SK-N-MC (cell line): ENCODE measurements at regions not wholly inside any gene's neighbourhood (a gene's known extent, or its start where the extent isn't known, plus 50 kb on each side); places are given as distances from the start of the nearest gene placed in this dataset.

Source experiments
- EZH2 ChIP-seq: fragments of 200-600 bp; sonication (generic); IDR thresholded peaks from one replicate; pipeline ENCODE4 v1.6.1; 2017; ENCODE audit warnings: antibody characterized with exemption
- POLR2AphosphoS5 ChIP-seq: IDR thresholded peaks from 2 replicates; pipeline ENCODE4 v1.6.1; 2012; ENCODE audit warnings: mild to moderate bottlenecking, low read depth, low read length, borderline replicate concordance

DNA sequence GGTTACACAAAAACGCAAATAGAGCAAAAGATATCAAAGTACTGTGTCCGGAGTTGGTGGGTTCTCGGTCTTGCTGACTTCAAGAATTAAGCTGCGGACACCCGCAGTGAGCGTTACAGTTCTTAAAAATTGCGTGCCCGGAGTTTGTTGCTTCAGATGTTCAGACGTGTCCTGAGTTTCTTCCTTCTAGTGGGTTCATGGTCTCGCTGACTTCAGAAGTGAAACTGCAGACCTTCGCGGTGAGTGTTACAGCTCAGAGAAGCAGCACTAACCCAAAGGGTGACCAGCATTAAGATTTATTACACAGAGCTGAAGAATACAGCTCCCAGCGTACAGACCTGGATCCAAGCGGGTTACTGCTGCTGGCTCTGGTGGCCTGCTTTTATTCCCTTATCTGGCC lies 125.7 kb upstream of the TWIST2 start:
- TF ChIP-seq EZH2 (no peak), POLR2AphosphoS5 (no peak)
